ENCODE measurements at regions not wholly inside any gene's neighbourhood (a gene's known extent, or its start where the extent isn't known, plus 50 kb on each side); places are given as distances from the start of the nearest gene placed in this dataset.

- H3K9me3 Mint-ChIP-seq: peaks cover 4 to 57% (median 26%) of the 10 kb centered on the region in 11 donors
- H3K4me3 Mint-ChIP-seq: no peak overlapping the region
- H3K4me1 Mint-ChIP-seq: no peaks in the 10 kb centered on the region
- peaks cover 0 to 8% (median 0%) of the 10 kb centered on the region in 5 donors for H3K36me3 Mint-ChIP-seq
- H3K27me3 Mint-ChIP-seq: peaks cover 0 to 27% (median 23%) of the 10 kb centered on the region in 5 donors
- Histone ChIP-seq H3K4me1 (ENCODE audit: control insufficient read depth in 2 of 2, insufficient read depth in 2 of 2, low read length in 2 of 2) (no peaks in the 10 kb centered on the region), H3K36me3 (ENCODE audit: control insufficient read depth in 2 of 3, insufficient read depth in 3 of 3, low read length in 3 of 3) (no peaks in the 10 kb centered on the region), H3K4me3 (ENCODE audit: low read length) (no peak overlapping the region), H3K27ac (ENCODE audit: low read depth, low read length) (no peak overlapping the region), H3K9me3 (ENCODE audit: control insufficient read depth in 2 of 3, low read length in 3 of 3) (peaks cover 0 to 12% (median 0%) of the 10 kb centered on the region in 3 experiments), H3K27me3 (ENCODE audit: control insufficient read depth in 2 of 2, insufficient read depth in 2 of 2, low read length in 2 of 2) (no peaks in the 10 kb centered on the region)
- ChIA-PET POLR2A (no interaction called here), CTCF (no interaction called here)
- DNase-seq: no peak
- no peak overlapping the region for H3K27ac Mint-ChIP-seq
- intact Hi-C loops (cut with micrococcal nuclease): no loop called here
- ATAC-seq: no peak
Observed at GRCh38 chr2:119104414-119104813, 54.1 kb downstream of the C1QL2 start.

- Mint-ChIP-seq H3K27me3 (peaks cover 0 to 19% (median 16%) of the 10 kb centered on the region in 5 donors), H3K27ac (no peak overlapping the region), H3K36me3 (peaks cover 0 to 9% (median 0%) of the 10 kb centered on the region in 5 donors), H3K4me3 (no peak overlapping the region), H3K9me3 (peaks cover 4 to 63% (median 29%) of the 10 kb centered on the region in 11 donors), H3K4me1 (no peaks in the 10 kb centered on the region)
- CTCF ChIA-PET: no interaction called here
- Histone ChIP-seq H3K27me3 (ENCODE audit: control insufficient read depth in 2 of 2, insufficient read depth in 2 of 2, low read length in 2 of 2) (no peaks in the 10 kb centered on the region), H3K4me1 (ENCODE audit: control insufficient read depth in 2 of 2, insufficient read depth in 2 of 2, low read length in 2 of 2) (no peaks in the 10 kb centered on the region), H3K9me3 (ENCODE audit: control insufficient read depth in 2 of 3, low read length in 3 of 3) (peaks cover 0 to 12% (median 0%) of the 10 kb centered on the region in 3 experiments), H3K27ac (ENCODE audit: low read depth, low read length) (no peak overlapping the region), H3K36me3 (ENCODE audit: control insufficient read depth in 2 of 3, insufficient read depth in 3 of 3, low read length in 3 of 3) (no peaks in the 10 kb centered on the region), H3K4me3 (ENCODE audit: low read length) (no peak overlapping the region)
- DNase-seq (no peak), ATAC-seq (no peak)
- POLR2A ChIA-PET: no interaction called here
- intact Hi-C loops (cut with micrococcal nuclease): no loop called here
Observed at GRCh38 chr2:119102964-119103363, 55.6 kb downstream of the C1QL2 start.

GRCh38 chr2:119088416-119088815, 70.1 kb downstream of the C1QL2 start:
- ChIA-PET CTCF (no interaction called here), POLR2A (no interaction called here)
- intact Hi-C loops (cut with micrococcal nuclease): no loop called here
- no peak overlapping the region for H3K27ac Mint-ChIP-seq
- Histone ChIP-seq H3K36me3 (ENCODE audit: control insufficient read depth in 2 of 3, insufficient read depth in 3 of 3, low read length in 3 of 3) (no peaks in the 10 kb centered on the region), H3K27ac (ENCODE audit: low read depth, low read length) (no peak overlapping the region), H3K4me3 (ENCODE audit: low read length) (no peak overlapping the region), H3K4me1 (ENCODE audit: control insufficient read depth in 2 of 2, insufficient read depth in 2 of 2, low read length in 2 of 2) (no peaks in the 10 kb centered on the region), H3K27me3 (ENCODE audit: control insufficient read depth in 2 of 2, insufficient read depth in 2 of 2, low read length in 2 of 2) (no peaks in the 10 kb centered on the region), H3K9me3 (ENCODE audit: control insufficient read depth in 2 of 3, low read length in 3 of 3) (no peaks in the 10 kb centered on the region)
- peaks cover 0 to 15% (median 8%) of the 10 kb centered on the region in 5 donors for H3K27me3 Mint-ChIP-seq
- H3K4me1 Mint-ChIP-seq: no peaks in the 10 kb centered on the region
- DNase-seq: no peak
- no peak overlapping the region for H3K4me3 Mint-ChIP-seq
- ATAC-seq: no peak
- H3K9me3 Mint-ChIP-seq: peaks cover 0 to 7% (median 0%) of the 10 kb centered on the region in 11 donors
- H3K36me3 Mint-ChIP-seq: no peaks in the 10 kb centered on the region

GRCh38 chr2:119086327-119086726, 72.2 kb downstream of the C1QL2 start:
- H3K4me3 Mint-ChIP-seq: no peak overlapping the region
- POLR2A ChIA-PET: no interaction called here
- no peaks in the 10 kb centered on the region for H3K4me1 Mint-ChIP-seq
- CTCF ChIA-PET: interaction anchor here (0.6 kb wide), 1 partner anchor 203 kb away, joined by 3 read pairs; no protein-coding TSS in a partner anchor
- H3K27ac Mint-ChIP-seq: no peak overlapping the region
- Histone ChIP-seq H3K4me1 (ENCODE audit: control insufficient read depth in 2 of 2, insufficient read depth in 2 of 2, low read length in 2 of 2) (no peaks in the 10 kb centered on the region), H3K4me3 (ENCODE audit: low read length) (no peak overlapping the region), H3K9me3 (ENCODE audit: control insufficient read depth in 2 of 3, low read length in 3 of 3) (no peaks in the 10 kb centered on the region), H3K27me3 (ENCODE audit: control insufficient read depth in 2 of 2, insufficient read depth in 2 of 2, low read length in 2 of 2) (no peaks in the 10 kb centered on the region), H3K27ac (ENCODE audit: low read depth, low read length) (no peak overlapping the region), H3K36me3 (ENCODE audit: control insufficient read depth in 2 of 3, insufficient read depth in 3 of 3, low read length in 3 of 3) (no peaks in the 10 kb centered on the region)
- intact Hi-C loops (cut with micrococcal nuclease): no loop called here
- DNase-seq: no peak
- no peaks in the 10 kb centered on the region for H3K36me3 Mint-ChIP-seq
- ATAC-seq: no peak
- H3K9me3 Mint-ChIP-seq: peaks cover 0 to 7% (median 0%) of the 10 kb centered on the region in 11 donors
- peaks cover 0 to 17% (median 5%) of the 10 kb centered on the region in 5 donors for H3K27me3 Mint-ChIP-seq

- H3K4me3 Mint-ChIP-seq: no peak overlapping the region
- POLR2A ChIA-PET: no interaction called here
- H3K36me3 ChIP-seq (ENCODE audit: control insufficient read depth in 2 of 3, insufficient read depth in 3 of 3, low read length in 3 of 3): no peaks in the 10 kb centered on the region
- H3K4me3 ChIP-seq (ENCODE audit: low read length): no peak overlapping the region
- ATAC-seq: no peak
- H3K27ac Mint-ChIP-seq: no peak overlapping the region
- H3K27ac ChIP-seq (ENCODE audit: low read depth, low read length): no peak overlapping the region
- CTCF ChIA-PET: no interaction called here
- H3K9me3 Mint-ChIP-seq: peaks cover 0 to 7% (median 0%) of the 10 kb centered on the region in 11 donors
- no peaks in the 10 kb centered on the region for H3K4me1 ChIP-seq (ENCODE audit: control insufficient read depth in 2 of 2, insufficient read depth in 2 of 2, low read length in 2 of 2)
- no peak for DNase-seq
- H3K27me3 ChIP-seq (ENCODE audit: control insufficient read depth in 2 of 2, insufficient read depth in 2 of 2, low read length in 2 of 2): no peaks in the 10 kb centered on the region
- peaks cover 0 to 14% (median 5%) of the 10 kb centered on the region in 5 donors for H3K27me3 Mint-ChIP-seq
- H3K9me3 ChIP-seq (ENCODE audit: control insufficient read depth in 2 of 3, low read length in 3 of 3): no peaks in the 10 kb centered on the region
- H3K4me1 Mint-ChIP-seq: no peaks in the 10 kb centered on the region
- no peaks in the 10 kb centered on the region for H3K36me3 Mint-ChIP-seq
- intact Hi-C loops (cut with micrococcal nuclease): no loop called here
Observed at GRCh38 chr2:119085613-119086012, 72.9 kb downstream of the C1QL2 start.

- no peak overlapping the region for H3K4me3 ChIP-seq (ENCODE audit: low read length)
- no peaks in the 10 kb centered on the region for H3K4me1 Mint-ChIP-seq
- H3K27me3 ChIP-seq (ENCODE audit: control insufficient read depth in 2 of 2, insufficient read depth in 2 of 2, low read length in 2 of 2): no peaks in the 10 kb centered on the region
- H3K27ac Mint-ChIP-seq: no peak overlapping the region
- ChIA-PET CTCF (no interaction called here), POLR2A (no interaction called here)
- H3K9me3 Mint-ChIP-seq: peaks cover 0 to 7% (median 0%) of the 10 kb centered on the region in 11 donors
- DNase-seq: no peak
- no peaks in the 10 kb centered on the region for H3K4me1 ChIP-seq (ENCODE audit: control insufficient read depth in 2 of 2, insufficient read depth in 2 of 2, low read length in 2 of 2)
- no peak overlapping the region for H3K27ac ChIP-seq (ENCODE audit: low read depth, low read length)
- intact Hi-C loops (cut with micrococcal nuclease): no loop called here
- ATAC-seq: no peak
- H3K27me3 Mint-ChIP-seq: peaks cover 0 to 9% (median 0%) of the 10 kb centered on the region in 5 donors
- H3K36me3 Mint-ChIP-seq: no peaks in the 10 kb centered on the region
- no peaks in the 10 kb centered on the region for H3K36me3 ChIP-seq (ENCODE audit: control insufficient read depth in 2 of 3, insufficient read depth in 3 of 3, low read length in 3 of 3)
- no peak overlapping the region for H3K4me3 Mint-ChIP-seq
- no peaks in the 10 kb centered on the region for H3K9me3 ChIP-seq (ENCODE audit: control insufficient read depth in 2 of 3, low read length in 3 of 3)
Observed at GRCh38 chr2:119083416-119083815, 75.1 kb downstream of the C1QL2 start.

- ChIA-PET POLR2A (no interaction called here), CTCF (no interaction called here)
- Mint-ChIP-seq H3K4me1 (no peaks in the 10 kb centered on the region), H3K36me3 (no peaks in the 10 kb centered on the region), H3K27me3 (peaks cover 0 to 3% (median 0%) of the 10 kb centered on the region in 5 donors), H3K27ac (no peak overlapping the region), H3K4me3 (no peak overlapping the region), H3K9me3 (peaks cover 0 to 7% (median 0%) of the 10 kb centered on the region in 11 donors)
- ATAC-seq: no peak
- intact Hi-C loops (cut with micrococcal nuclease): no loop called here
- DNase-seq: no peak
- H3K4me3 ChIP-seq (ENCODE audit: low read length): no peak overlapping the region
- no peak overlapping the region for H3K27ac ChIP-seq (ENCODE audit: low read depth, low read length)
- no peaks in the 10 kb centered on the region for H3K9me3 ChIP-seq (ENCODE audit: control insufficient read depth in 2 of 3, low read length in 3 of 3)
- no peaks in the 10 kb centered on the region for H3K27me3 ChIP-seq (ENCODE audit: control insufficient read depth in 2 of 2, insufficient read depth in 2 of 2, low read length in 2 of 2)
- H3K36me3 ChIP-seq (ENCODE audit: control insufficient read depth in 2 of 3, insufficient read depth in 3 of 3, low read length in 3 of 3): no peaks in the 10 kb centered on the region
- no peaks in the 10 kb centered on the region for H3K4me1 ChIP-seq (ENCODE audit: control insufficient read depth in 2 of 2, insufficient read depth in 2 of 2, low read length in 2 of 2)
Observed at GRCh38 chr2:119082821-119083400, 75.6 kb downstream of the C1QL2 start.

Measured in naive thymus-derived CD4-positive, alpha-beta T cell (primary cell).